ENCODE measurements at regions not wholly inside any gene's neighbourhood (a gene's known extent, or its start where the extent isn't known, plus 50 kb on each side); places are given as distances from the start of the nearest gene placed in this dataset.
"Not testable (repeated sequence)": the region's sequence is repeated elsewhere in the genome, so short reads cannot be mapped to it uniquely, and the experiment has no call there.

DNA sequence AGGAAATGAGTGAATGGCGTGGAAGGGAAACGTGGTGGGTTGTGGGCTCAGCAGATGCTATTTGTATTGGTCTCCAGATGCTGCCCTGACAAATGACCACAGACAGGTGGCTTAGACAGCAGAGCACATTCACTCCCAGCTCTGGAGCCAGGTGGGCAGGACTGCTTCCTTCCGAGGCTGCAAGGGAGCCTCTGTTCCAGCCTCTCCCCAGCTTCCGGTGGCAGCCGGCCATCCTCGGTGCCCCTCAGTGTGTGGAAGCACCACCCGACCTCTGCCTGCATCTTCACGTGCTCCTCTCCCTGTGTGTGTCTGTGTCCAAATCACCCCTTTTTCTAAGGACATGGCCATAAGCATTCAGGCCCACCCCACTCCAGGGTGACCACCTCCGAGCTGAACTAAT is 105.1 kb downstream of the SOX1 start:
- ChIA-PET CTCF (no interaction called here), POLR2A (no interaction called here)
- H3K27me3 ChIP-seq (ENCODE audit: control insufficient read depth, insufficient read depth, low read length): no peaks in the 10 kb centered on the region
- DNase-seq (ENCODE audit: low read depth): no peak
- H3K36me3 ChIP-seq (ENCODE audit: control insufficient read depth, insufficient read depth, low read length): no peaks in the 10 kb centered on the region
- TF ChIP-seq, protein P1, sequence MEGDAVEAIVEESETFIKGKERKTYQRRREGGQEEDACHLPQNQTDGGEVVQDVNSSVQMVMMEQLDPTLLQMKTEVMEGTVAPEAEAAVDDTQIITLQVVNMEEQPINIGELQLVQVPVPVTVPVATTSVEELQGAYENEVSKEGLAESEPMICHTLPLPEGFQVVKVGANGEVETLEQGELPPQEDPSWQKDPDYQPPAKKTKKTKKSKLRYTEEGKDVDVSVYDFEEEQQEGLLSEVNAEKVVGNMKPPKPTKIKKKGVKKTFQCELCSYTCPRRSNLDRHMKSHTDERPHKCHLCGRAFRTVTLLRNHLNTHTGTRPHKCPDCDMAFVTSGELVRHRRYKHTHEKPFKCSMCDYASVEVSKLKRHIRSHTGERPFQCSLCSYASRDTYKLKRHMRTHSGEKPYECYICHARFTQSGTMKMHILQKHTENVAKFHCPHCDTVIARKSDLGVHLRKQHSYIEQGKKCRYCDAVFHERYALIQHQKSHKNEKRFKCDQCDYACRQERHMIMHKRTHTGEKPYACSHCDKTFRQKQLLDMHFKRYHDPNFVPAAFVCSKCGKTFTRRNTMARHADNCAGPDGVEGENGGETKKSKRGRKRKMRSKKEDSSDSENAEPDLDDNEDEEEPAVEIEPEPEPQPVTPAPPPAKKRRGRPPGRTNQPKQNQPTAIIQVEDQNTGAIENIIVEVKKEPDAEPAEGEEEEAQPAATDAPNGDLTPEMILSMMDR (IDR thresholded peaks at IDR 0.05; ENCODE audit: insufficient read depth, low read depth, low read length): no peak
- H3K4me3 ChIP-seq (ENCODE audit: low read depth, low read length): no peak overlapping the region

GRCh38 chr13:112172641-112173251 is 105.8 kb downstream of the SOX1 start:
- ChIA-PET POLR2A (no interaction called here), CTCF (no interaction called here)
- Histone ChIP-seq H3K36me3 (ENCODE audit: control insufficient read depth, insufficient read depth, low read length) (no peaks in the 10 kb centered on the region), H3K4me3 (ENCODE audit: low read depth, low read length) (no peak overlapping the region), H3K27me3 (ENCODE audit: control insufficient read depth, insufficient read depth, low read length) (no peaks in the 10 kb centered on the region)
- TF ChIP-seq, protein P1 (IDR thresholded peaks at IDR 0.05; ENCODE audit: insufficient read depth, low read depth, low read length): no peak
- no peak for DNase-seq (ENCODE audit: low read depth)

DNA sequence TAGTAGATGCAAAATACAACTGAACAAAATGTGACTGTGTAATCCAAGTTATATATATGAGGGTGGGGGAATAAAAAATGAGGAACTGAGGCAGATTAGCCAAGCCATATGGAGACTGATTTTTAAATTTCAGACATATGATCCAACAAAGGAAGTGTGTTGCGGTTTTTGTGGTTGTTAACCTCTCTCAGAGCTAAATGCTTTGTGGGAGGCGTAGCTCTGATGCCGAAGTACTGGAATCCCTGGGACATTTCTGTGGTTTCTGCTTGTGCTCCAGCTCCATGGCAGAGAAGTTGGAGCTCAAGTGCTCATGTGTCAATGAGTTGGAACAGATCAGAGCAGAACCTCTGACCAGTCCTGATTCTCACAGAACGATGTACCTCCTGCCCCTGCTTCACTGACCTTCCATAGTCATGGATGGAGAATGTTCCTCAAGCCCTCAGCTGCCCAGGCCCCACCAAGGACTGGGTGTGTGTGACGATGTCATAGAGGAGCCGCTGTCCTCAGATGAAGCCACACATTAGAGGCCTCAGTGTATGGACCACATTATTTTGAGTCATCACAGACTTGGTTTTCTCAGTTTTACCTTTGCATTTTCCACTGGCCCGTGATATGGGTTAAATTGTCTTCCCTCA is 107.6 kb downstream of the SOX1 start:
- Histone ChIP-seq H3K27me3 (ENCODE audit: control insufficient read depth, insufficient read depth, low read length) (no peaks in the 10 kb centered on the region), H3K36me3 (ENCODE audit: control insufficient read depth, insufficient read depth, low read length) (no peaks in the 10 kb centered on the region), H3K4me3 (ENCODE audit: low read depth, low read length) (no peak overlapping the region)
- DNase-seq (ENCODE audit: low read depth): no peak
- CTCF ChIA-PET: no interaction called here
- POLR2A ChIA-PET: no interaction called here
- TF ChIP-seq, protein P1 (IDR thresholded peaks at IDR 0.05; ENCODE audit: insufficient read depth, low read depth, low read length): no peak

GRCh38 chr13:112175162-112176075 is 108.5 kb downstream of the SOX1 start:
- Histone ChIP-seq H3K36me3 (ENCODE audit: control insufficient read depth, insufficient read depth, low read length) (no peaks in the 10 kb centered on the region), H3K4me3 (ENCODE audit: low read depth, low read length) (no peak overlapping the region), H3K27me3 (ENCODE audit: control insufficient read depth, insufficient read depth, low read length) (no peaks in the 10 kb centered on the region)
- CTCF ChIA-PET: no interaction called here
- TF ChIP-seq, protein P1 (IDR thresholded peaks at IDR 0.05; ENCODE audit: insufficient read depth, low read depth, low read length): no peak
- DNase-seq (ENCODE audit: low read depth): no peak
- POLR2A ChIA-PET: no interaction called here

GRCh38 chr13:112176141-112177119 is 109.5 kb downstream of the SOX1 start:
- H3K36me3 ChIP-seq (ENCODE audit: control insufficient read depth, insufficient read depth, low read length); CTCF ChIA-PET; H3K4me3 ChIP-seq (ENCODE audit: low read depth, low read length); DNase-seq (ENCODE audit: low read depth); H3K27me3 ChIP-seq (ENCODE audit: control insufficient read depth, insufficient read depth, low read length); POLR2A ChIA-PET: not testable (repeated sequence)
